ENCODE measurements at regions not wholly inside any gene's neighbourhood (a gene's known extent, or its start where the extent isn't known, plus 50 kb on each side); places are given as distances from the start of the nearest gene placed in this dataset.

DNA sequence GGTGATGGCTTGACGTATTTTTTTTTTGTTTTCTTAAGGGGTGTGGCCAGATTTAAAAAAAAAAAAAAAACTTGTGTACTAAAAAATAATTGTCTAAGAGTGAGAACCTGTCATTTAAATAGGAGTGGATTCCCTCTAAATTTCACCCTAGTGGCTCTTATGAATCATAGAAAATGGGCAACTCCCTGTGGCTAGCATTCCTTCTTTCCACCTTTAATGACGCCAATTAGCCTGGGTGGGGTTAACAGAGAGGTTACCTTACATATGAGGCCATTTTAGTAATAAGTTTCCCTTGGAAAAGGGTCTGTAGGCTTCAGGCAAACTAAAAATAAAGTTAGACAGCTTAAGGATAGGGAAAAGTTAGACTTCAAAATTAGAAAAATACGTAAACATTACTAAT, 223.5 kb upstream of the FAM241A start:
- no peak for TF ChIP-seq TCF7L2 (IDR thresholded peaks at IDR 0.05; ENCODE audit: low read depth, low read length)
- TF ChIP-seq, protein P1, sequence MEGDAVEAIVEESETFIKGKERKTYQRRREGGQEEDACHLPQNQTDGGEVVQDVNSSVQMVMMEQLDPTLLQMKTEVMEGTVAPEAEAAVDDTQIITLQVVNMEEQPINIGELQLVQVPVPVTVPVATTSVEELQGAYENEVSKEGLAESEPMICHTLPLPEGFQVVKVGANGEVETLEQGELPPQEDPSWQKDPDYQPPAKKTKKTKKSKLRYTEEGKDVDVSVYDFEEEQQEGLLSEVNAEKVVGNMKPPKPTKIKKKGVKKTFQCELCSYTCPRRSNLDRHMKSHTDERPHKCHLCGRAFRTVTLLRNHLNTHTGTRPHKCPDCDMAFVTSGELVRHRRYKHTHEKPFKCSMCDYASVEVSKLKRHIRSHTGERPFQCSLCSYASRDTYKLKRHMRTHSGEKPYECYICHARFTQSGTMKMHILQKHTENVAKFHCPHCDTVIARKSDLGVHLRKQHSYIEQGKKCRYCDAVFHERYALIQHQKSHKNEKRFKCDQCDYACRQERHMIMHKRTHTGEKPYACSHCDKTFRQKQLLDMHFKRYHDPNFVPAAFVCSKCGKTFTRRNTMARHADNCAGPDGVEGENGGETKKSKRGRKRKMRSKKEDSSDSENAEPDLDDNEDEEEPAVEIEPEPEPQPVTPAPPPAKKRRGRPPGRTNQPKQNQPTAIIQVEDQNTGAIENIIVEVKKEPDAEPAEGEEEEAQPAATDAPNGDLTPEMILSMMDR (IDR thresholded peaks at IDR 0.05), result no peak
